Keratinocyte (primary cell): ENCODE measurements at regions not wholly inside any gene's neighbourhood (a gene's known extent, or its start where the extent isn't known, plus 50 kb on each side); places are given as distances from the start of the nearest gene placed in this dataset.

ENCODE experiments used
- EZH2 ChIP-seq: IDR thresholded peaks from one replicate; pipeline ENCODE4 v1.6.1; 2012; ENCODE audit warnings: inconsistent platforms, mild to moderate bottlenecking, low read length, moderate library complexity
- TF ChIP-seq, protein P1 (sequence below), 3 experiments: IDR thresholded peaks in 1 of 3; conservative IDR thresholded peaks in 1 of 3; optimal IDR thresholded peaks in 1 of 3; 2 replicates in 2 of 3; 3 replicates in 1 of 3; pipeline versions ENCODE3 to v1.5.1; 2011; ENCODE audit warnings: low read length in 3 of 3, mild to moderate bottlenecking in 3 of 3, moderate library complexity in 2 of 3, control low read depth in 1 of 3, inconsistent platforms in 1 of 3; ENCODE audit not compliant: insufficient read depth in 2 of 3; ENCODE audit errors: extremely low read depth in 1 of 3

DNA sequence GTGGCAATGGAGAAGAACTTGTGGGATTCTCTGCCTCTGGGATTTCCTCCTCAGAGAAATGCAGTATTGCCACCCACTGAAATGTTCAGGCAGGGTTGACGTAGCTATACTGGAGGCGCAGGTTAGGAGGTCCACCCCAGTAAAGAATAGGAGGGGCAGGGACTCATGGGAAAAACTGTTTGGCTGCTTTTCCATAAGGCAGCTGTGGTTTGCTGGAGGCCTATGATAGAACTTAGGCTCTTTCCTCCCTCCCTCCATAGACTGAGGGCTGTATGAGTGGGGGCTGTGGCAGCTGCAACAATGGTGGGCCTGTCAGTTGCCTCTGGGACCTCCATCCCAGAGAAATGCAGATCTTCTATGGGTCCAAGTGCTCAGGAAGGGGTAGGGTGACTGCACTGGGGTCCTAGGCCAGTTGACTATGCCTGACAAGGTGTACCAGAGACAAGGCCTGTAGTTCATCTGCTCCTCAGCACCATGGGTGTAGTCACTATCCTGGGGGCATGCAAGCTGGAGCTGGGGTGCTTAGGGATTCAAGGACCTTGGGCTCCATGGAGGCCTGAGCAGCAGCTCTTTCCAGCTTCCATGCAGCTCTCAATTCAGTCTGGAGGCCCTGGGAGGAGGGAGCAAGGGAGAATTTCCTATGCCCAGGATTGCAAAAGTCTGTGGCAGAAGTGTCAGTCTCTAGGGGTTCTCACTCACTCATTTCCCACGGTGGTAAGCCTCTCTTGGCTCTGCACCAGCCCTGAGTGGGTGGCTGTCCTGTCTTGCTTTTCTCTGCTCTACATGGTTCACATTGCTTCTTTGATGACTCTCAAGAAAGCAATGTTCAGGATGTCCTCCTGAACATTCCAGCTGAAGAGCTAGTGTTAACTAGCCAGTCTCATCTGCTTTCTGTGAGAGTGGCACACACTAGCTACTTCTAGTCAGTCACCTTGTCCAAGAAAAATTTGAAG, 353.0 kb downstream of the IDS start:
- TF ChIP-seq, protein P1, sequence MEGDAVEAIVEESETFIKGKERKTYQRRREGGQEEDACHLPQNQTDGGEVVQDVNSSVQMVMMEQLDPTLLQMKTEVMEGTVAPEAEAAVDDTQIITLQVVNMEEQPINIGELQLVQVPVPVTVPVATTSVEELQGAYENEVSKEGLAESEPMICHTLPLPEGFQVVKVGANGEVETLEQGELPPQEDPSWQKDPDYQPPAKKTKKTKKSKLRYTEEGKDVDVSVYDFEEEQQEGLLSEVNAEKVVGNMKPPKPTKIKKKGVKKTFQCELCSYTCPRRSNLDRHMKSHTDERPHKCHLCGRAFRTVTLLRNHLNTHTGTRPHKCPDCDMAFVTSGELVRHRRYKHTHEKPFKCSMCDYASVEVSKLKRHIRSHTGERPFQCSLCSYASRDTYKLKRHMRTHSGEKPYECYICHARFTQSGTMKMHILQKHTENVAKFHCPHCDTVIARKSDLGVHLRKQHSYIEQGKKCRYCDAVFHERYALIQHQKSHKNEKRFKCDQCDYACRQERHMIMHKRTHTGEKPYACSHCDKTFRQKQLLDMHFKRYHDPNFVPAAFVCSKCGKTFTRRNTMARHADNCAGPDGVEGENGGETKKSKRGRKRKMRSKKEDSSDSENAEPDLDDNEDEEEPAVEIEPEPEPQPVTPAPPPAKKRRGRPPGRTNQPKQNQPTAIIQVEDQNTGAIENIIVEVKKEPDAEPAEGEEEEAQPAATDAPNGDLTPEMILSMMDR (optimal IDR thresholded peaks at IDR 0.05 in 1 of 3, IDR thresholded peaks at IDR 0.05 in 1 of 3, conservative IDR thresholded peaks at IDR 0.05 in 1 of 3; ENCODE audit: extremely low read depth in 1 of 3, insufficient read depth in 2 of 3, low read length in 3 of 3): no peak
- no peak for TF ChIP-seq EZH2
